SW 1271 (cell line): ENCODE measurements at regions not wholly inside any gene's neighbourhood (a gene's known extent, or its start where the extent isn't known, plus 50 kb on each side); places are given as distances from the start of the nearest gene placed in this dataset.

Experiments used
- DNase-seq, 2 experiments: peaks; one replicate each; lab custom pipeline; 2025; lab: John Stamatoyannopoulos, UW

DNA sequence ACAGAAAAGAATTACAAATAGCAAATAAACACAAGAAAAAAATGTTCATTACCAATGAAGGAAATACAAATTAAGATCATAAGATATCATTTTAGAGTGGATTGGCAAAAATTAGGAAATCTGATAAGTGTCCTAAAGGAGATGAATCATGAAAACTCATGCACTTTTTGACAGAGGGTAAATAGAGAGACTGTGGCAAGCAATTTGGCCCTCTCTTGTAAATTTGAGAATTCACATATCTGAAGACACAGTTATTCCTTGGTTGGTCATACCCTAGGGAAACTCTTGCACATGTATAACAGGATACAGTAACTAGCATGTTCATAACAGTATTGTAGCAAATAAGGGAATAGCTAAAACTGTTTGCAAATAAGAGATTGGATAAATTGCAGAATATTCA lies 246.0 kb upstream of the GADL1 start:
- no peak for DNase-seq

DNA sequence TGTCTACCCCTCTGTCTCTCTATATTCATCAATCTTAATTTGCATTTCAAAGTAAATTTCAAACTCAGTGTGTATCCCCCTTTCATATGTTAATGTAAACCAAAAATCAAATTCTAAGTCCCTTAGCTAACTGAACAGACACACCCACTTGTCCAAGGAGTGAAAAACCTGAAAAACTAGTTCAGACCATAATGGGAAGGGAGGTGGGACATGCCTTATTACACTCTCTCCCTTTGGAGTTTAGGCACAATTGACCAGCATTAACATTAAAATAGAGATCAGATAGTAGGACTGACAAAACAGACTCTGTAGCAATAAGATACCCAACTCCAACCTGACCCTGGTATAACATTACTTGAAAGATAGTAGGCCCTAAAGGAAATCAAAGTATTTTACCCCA lies 247.7 kb upstream of the GADL1 start:
- no peak for DNase-seq

DNA sequence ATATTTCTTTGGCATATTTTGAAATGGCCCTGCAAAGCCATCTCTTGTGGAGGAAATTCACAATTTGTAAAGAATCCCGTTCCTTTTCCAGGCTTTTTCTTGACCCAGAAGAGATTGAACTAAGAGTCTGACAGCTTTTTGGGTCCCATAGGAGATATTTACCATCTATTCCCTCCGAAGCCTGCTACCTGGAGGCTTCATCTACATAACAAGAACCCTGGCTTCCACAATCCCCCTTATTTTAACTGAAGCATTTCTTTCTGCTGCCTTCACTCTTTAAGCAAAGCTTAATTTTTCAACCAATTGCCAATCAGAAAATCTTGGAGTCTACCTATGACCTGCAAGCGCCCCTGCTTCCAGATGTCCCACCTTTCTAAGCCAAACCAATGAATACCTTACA lies 248.1 kb upstream of the GADL1 start:
- no peak for DNase-seq

DNA sequence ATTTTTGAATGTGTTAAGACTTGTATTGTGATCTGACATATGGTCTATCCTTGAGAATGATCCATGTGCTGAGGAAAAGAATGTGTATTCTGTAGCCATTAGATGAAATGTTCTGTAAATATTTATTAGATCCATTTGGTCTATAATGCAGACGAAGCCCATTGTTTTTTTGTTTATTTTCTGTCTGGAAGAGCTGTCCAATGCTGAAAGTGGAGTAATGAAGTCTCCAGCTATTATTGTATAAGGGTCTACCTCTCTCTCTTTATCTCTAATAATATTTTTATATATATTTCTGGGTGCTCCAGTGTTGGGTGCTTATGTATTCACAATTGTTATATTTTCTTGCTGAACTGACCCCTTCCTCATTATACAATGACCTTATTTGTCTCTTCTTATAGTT lies 250.6 kb upstream of the GADL1 start:
- no peak for DNase-seq

GRCh38 chr3:31147550-31147949 lies 253.1 kb upstream of the GADL1 start:
- DNase-seq, result no peak

GRCh38 chr3:31157047-31157694 lies 262.7 kb upstream of the GADL1 start:
- DNase-seq, result no peak

- DNase-seq, result no peak
Observed at GRCh38 chr3:31157893-31158620, 263.6 kb upstream of the GADL1 start.

GRCh38 chr3:31159331-31160039 lies 265.0 kb upstream of the GADL1 start:
- DNase-seq, result no peak

DNA sequence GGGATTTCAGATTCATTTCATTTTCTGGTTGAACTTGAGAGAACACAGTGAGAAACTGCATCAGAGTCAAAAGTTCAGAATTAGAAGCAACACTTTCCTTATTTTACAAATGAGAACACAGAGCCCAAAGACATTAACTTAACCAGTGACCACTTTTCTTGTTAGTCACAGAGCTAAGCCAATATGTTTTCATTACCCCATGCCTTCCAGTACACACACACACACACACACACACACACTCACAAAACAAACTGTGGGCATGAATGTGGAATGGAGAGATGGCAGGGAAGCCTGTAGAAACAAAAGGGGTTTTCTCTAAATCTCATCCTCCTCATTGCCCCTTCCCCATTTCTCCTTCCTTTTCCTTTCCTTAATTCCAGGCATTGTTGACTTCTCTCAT lies 267.4 kb upstream of the GADL1 start:
- no peak for DNase-seq

- no peak for DNase-seq
Observed at GRCh38 chr3:31164381-31164780, 269.9 kb upstream of the GADL1 start.

GRCh38 chr3:31165399-31165860 lies 271.0 kb upstream of the GADL1 start:
- DNase-seq, result no peak

GRCh38 chr3:31166249-31166885 lies 271.9 kb upstream of the GADL1 start:
- no peak for DNase-seq

GRCh38 chr3:31167666-31168065 lies 273.2 kb upstream of the GADL1 start:
- DNase-seq, result no peak

DNA sequence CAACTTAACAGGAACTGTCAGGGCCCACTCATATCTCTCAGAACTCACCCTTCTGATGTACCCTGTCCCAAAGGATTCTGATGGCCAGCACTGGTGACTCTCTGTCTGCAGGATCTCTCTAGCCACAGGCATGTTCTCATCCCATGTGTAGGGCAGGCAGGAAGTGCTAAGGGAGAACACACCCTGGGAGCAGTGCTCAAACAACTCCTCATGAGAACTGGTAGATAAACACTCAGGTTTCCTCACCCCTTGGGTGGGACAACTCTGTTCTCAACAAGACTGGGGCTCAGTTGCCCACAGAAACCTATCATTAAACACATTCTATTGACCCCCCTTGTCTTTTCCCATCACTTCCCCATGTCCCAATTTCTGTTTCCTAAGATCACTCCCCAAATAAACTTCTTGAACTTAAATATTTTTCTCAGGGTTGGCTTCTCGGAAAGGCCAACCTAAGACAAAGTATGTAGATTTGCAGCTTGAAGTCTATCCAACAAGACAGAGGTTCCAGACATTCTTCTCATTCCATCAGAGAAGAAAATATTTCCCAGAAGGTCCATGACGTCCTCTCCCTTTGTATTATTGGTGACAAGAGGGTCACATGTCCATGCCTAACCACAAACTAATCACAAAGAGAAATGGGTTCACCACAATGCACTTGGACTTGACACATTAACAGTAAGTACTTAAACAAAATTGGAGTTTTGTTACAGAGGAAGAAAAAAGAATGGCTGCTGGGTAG lies 276.6 kb upstream of the GADL1 start:
- no peak for DNase-seq

DNA sequence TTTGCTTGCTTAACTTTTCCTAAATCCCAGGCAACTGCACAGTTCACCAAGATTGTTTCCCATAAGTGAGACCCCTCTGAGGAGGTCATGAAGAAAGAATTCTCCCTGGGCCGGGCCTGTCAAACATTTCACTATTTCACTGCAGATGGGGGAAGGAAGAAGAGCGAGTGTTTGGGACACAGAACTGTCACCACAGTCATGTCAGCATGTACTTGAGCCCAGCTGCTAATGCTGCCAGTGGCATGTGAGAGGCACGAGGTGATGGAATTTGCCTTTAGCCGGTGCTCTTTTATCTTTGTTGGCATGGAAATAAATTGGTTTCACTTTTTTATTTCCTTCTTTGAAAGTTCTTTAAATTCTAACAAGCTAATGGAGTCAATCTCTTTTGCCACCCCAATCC lies 277.9 kb upstream of the GADL1 start:
- no peak for DNase-seq

GRCh38 chr3:31173118-31173718 lies 278.8 kb upstream of the GADL1 start:
- DNase-seq, result no peak

GRCh38 chr3:31174079-31174478 lies 279.6 kb upstream of the GADL1 start:
- DNase-seq, result no peak

GRCh38 chr3:31176045-31176444 lies 281.6 kb upstream of the GADL1 start:
- DNase-seq, result no peak

GRCh38 chr3:31178467-31178866 lies 284.0 kb upstream of the GADL1 start:
- DNase-seq, result no peak

- DNase-seq, result no peak
Observed at GRCh38 chr3:31179768-31180167, 285.3 kb upstream of the GADL1 start.

- no peak for DNase-seq
Observed at GRCh38 chr3:31180274-31180673, 285.8 kb upstream of the GADL1 start.

DNA sequence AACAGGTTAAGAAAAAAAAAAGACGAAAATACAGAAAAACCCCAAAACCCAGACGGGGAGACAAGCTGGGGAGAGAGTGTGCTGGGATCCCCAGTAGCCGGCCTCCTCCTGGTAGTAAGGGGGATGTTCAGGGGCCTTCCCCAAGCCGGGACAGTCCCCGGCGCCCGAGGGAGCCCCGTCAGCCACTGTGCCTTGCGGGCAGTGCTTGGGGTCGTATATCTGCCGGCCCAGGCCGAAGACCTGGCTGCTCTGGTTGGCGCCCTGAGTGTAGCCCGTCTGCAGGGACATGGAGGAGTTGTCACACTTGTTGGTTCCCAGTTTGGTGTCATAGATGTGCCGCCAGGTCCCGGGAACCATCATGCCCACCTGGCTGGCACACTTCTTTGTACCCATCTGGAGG lies 287.2 kb upstream of the GADL1 start:
- no peak for DNase-seq
